ENCODE measurements at regions not wholly inside any gene's neighbourhood (a gene's known extent, or its start where the extent isn't known, plus 50 kb on each side); places are given as distances from the start of the nearest gene placed in this dataset.

- TF ChIP-seq CTCF (IDR thresholded peaks at IDR 0.05; ENCODE audit: low read depth, low read length) (no peak), EZH2phosphoT487 (IDR thresholded peaks at IDR 0.05; ENCODE audit: low read depth) (no peak)
Measured at GRCh38 chr13:108558489-108558888, 70.9 kb upstream of the MYO16 start.

Data from OCI-LY3 (cell line).